ENCODE measurements at regions not wholly inside any gene's neighbourhood (a gene's known extent, or its start where the extent isn't known, plus 50 kb on each side); places are given as distances from the start of the nearest gene placed in this dataset.

GRCh38 chr18:28786926-28787325, 610.0 kb upstream of the CDH2 start:
- TF ChIP-seq ZNF768 (tag by site-specific recombination; IDR thresholded peaks at IDR 0.05) = no peak
- TF ChIP-seq ZFP41 (tag by site-specific recombination; IDR thresholded peaks at IDR 0.05; ENCODE audit: borderline replicate concordance) = no peak
- H3K4me3 ChIP-seq (ENCODE audit: low read depth, low read length) = no peak overlapping the region
- ChIA-PET CTCF (interaction anchor here (1.8 kb wide), 1 partner anchor 18 kb away, joined by 4 read pairs; no protein-coding TSS in a partner anchor), POLR2A (no interaction called here)
- no peaks in the 10 kb centered on the region for H3K36me3 ChIP-seq (ENCODE audit: control insufficient read depth in 2 of 2, insufficient read depth in 1 of 2, low read length in 2 of 2)
- no peak overlapping the region for H3K27ac ChIP-seq (ENCODE audit: extremely low read depth, low read depth, low read length)
- no peaks in the 10 kb centered on the region for H3K4me1 ChIP-seq (ENCODE audit: control insufficient read depth, insufficient read depth, low read length)
- no peaks in the 10 kb centered on the region for H3K9me3 ChIP-seq (ENCODE audit: control insufficient read depth, insufficient read depth, low read depth, low read length)

- Histone ChIP-seq H3K36me3 (ENCODE audit: control insufficient read depth in 2 of 2, insufficient read depth in 1 of 2, low read length in 2 of 2) (no peaks in the 10 kb centered on the region), H3K9me3 (ENCODE audit: control insufficient read depth, insufficient read depth, low read depth, low read length) (no peaks in the 10 kb centered on the region), H3K4me1 (ENCODE audit: control insufficient read depth, insufficient read depth, low read length) (no peaks in the 10 kb centered on the region), H3K4me3 (ENCODE audit: low read depth, low read length) (no peak overlapping the region), H3K27ac (ENCODE audit: extremely low read depth, low read depth, low read length) (no peak overlapping the region)
- ChIA-PET POLR2A (no interaction called here), CTCF (no interaction called here)
- TF ChIP-seq ZNF747 (tag by site-specific recombination; IDR thresholded peaks at IDR 0.05) (no peak), ZNF146 (tag by site-specific recombination; IDR thresholded peaks at IDR 0.05) (no peak), ZNF335 (tag by site-specific recombination; conservative IDR thresholded peaks at IDR 0.05) (no peak), ZNF423 (tag by site-specific recombination; IDR thresholded peaks at IDR 0.05) (no peak), ZBTB8A (tag by site-specific recombination; IDR thresholded peaks at IDR 0.05) (no peak), ZNF248 (tag by site-specific recombination; IDR thresholded peaks at IDR 0.05) (no peak), SP7 (tag by site-specific recombination; IDR thresholded peaks at IDR 0.05) (no peak), ZNF266 (tag by site-specific recombination; IDR thresholded peaks at IDR 0.05; ENCODE audit: low read depth) (no peak), ZNF350 (tag by site-specific recombination; IDR thresholded peaks at IDR 0.05) (no peak), BCL11B (tag by site-specific recombination; IDR thresholded peaks at IDR 0.05; ENCODE audit: low read depth) (no peak), ZNF670 (tag by site-specific recombination; IDR thresholded peaks at IDR 0.05; ENCODE audit: low read depth) (no peak), ZNF426 (tag by site-specific recombination; IDR thresholded peaks at IDR 0.05) (no peak), ZNF580 (tag by site-specific recombination; IDR thresholded peaks at IDR 0.05) (no peak), TCF7L2 (IDR thresholded peaks at IDR 0.05; ENCODE audit: borderline replicate concordance, low read depth, low read length) (no peak), ZBTB48 (tag by site-specific recombination; IDR thresholded peaks at IDR 0.05) (no peak), ZBTB1 (tag by site-specific recombination; IDR thresholded peaks at IDR 0.05) (no peak), PBX3 (CRISPR knock-in tag; IDR thresholded peaks at IDR 0.05) (no peak)
These were observed 604.9 kb upstream of the CDH2 start for GRCh38 chr18:28781616-28782362.

GRCh38 chr18:28778706-28779105, 601.8 kb upstream of the CDH2 start:
- no peaks in the 10 kb centered on the region for H3K9me3 ChIP-seq (ENCODE audit: control insufficient read depth, insufficient read depth, low read depth, low read length)
- no peak overlapping the region for H3K27ac ChIP-seq (ENCODE audit: extremely low read depth, low read depth, low read length)
- no peak overlapping the region for H3K4me3 ChIP-seq (ENCODE audit: low read depth, low read length)
- no peak for TF ChIP-seq ZNF423 (tag by site-specific recombination; IDR thresholded peaks at IDR 0.05)
- TF ChIP-seq ZBTB44 (tag by site-specific recombination; IDR thresholded peaks at IDR 0.05) = no peak
- no peak for TF ChIP-seq PRDM10 (tag by site-specific recombination; IDR thresholded peaks at IDR 0.05)
- TF ChIP-seq ZNF645 (tag by site-specific recombination; IDR thresholded peaks at IDR 0.05) = no peak
- TF ChIP-seq ZNF169 (tag by site-specific recombination; IDR thresholded peaks at IDR 0.05) = no peak
- TF ChIP-seq REPIN1 (tag by site-specific recombination; IDR thresholded peaks at IDR 0.05; ENCODE audit: low read depth) = no peak
- CTCF ChIA-PET = no interaction called here
- no peaks in the 10 kb centered on the region for H3K36me3 ChIP-seq (ENCODE audit: control insufficient read depth in 2 of 2, insufficient read depth in 1 of 2, low read length in 2 of 2)
- H3K4me1 ChIP-seq (ENCODE audit: control insufficient read depth, insufficient read depth, low read length) = no peaks in the 10 kb centered on the region
- POLR2A ChIA-PET = no interaction called here
